ENCODE measurements at regions not wholly inside any gene's neighbourhood (a gene's known extent, or its start where the extent isn't known, plus 50 kb on each side); places are given as distances from the start of the nearest gene placed in this dataset.
"Not testable (repeated sequence)": the region's sequence is repeated elsewhere in the genome, so short reads cannot be mapped to it uniquely, and the experiment has no call there.

DNA sequence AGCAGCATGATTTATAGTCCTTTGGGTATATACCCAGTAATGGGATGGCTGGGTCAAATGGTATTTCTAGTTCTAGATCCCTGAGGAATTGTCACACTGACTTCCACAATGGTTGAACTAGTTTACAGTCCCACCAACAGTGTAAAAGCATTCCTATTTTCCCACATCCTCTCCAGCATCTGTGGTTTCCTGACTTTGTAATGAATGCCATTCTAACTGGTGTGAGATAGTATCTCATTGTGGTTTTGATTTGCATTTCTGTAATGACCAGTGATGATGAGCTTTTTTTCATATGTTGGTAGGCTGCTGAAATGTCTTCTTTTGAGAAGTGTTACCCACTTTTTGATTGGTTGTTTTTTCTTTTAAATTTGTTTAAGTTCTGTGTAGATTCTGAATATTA lies 245.2 kb downstream of the SYT10 start:
- not testable (repeated sequence) for DNase-seq (ENCODE audit: low read depth in 4 of 4, low spot score in 3 of 4)

DNA sequence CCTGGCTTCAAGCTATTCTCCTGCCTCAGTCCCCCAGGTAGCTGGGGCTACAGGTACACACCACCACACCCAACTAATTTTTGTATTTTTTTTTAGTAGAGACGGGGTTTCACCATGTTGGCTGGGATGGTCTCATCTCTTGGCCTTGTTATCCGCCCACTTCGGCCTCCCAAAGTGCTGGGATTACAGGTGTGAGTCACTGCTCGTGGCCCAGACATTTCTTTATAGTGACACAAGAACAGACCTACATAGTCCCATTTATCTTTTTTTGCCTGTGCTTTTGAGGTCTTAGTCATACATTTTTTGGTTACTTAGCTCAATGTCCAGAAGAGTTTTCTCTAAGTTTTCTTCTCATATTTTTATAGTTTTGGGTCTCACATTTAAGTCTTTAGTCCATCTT lies 247.4 kb downstream of the SYT10 start:
- DNase-seq (ENCODE audit: low read depth in 4 of 4, low spot score in 3 of 4), result no peak

DNA sequence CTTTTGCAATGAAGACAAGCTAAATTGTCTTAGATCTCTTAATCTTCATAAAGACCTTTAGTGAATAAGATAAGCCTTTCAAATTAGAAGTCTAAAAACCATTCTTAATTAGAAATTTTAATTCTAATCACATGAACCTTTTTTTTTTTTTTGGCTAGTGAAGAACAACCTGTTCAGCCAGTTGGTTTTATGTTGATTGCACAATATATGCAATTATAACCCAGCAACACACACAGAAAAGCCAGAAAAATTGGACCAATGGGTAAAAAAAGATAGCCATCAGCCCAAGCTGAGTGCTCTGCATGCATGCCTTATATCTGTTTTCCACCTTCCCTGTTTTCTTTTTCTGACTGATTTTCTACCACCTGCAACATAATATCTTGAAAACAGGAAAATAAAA lies 252.2 kb downstream of the SYT10 start:
- DNase-seq (ENCODE audit: low read depth in 4 of 4, low spot score in 3 of 4), result no peak

DNA sequence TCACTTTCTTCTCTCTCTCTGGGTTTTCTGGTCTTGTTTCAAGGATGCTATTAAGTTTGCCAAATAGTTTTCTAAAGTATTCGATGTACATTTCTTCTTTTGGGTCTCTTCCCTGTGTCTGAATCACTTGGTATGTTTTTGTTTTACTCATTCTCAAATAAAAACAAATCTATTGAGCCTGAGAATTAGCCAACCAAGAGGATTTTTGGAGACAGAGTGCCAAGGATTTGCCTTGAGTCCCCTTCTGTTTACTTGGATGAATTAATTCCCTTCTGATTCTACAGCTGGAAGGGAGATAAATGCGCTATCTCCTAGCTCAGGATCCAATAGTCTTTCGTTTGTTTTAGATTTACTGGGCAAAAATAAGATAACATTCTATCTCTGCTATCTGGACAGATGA lies 255.5 kb downstream of the SYT10 start:
- no peak for DNase-seq (ENCODE audit: low read depth in 4 of 4, low spot score in 3 of 4)

DNA sequence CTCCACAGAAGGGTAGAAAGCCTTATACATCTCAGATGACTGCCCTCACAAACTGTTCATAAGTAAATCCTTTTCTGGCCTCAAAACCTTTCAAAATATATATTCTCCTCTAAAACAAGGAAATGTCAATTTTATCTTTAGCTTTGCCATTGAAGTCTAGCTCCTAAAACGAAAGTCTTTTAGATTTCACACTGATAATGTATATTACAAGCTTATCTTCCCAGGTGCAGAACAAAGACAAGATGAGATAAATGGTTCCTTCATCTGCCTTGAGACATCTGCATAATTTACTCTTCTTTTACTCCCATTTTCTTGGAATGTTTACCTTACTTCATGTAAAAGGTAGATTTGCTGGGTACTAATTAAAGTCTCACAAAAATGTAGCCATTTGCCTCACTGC lies 257.1 kb downstream of the SYT10 start:
- no peak for DNase-seq (ENCODE audit: low read depth in 4 of 4, low spot score in 3 of 4)

- DNase-seq (ENCODE audit: low read depth in 4 of 4, low spot score in 3 of 4), result no peak
Measured at GRCh38 chr12:33180918-33181317, 258.7 kb downstream of the SYT10 start.

GRCh38 chr12:33166260-33166659 lies 269.7 kb upstream of the PKP2 start:
- not testable (repeated sequence) for DNase-seq (ENCODE audit: low read depth in 4 of 4, low spot score in 3 of 4)

DNA sequence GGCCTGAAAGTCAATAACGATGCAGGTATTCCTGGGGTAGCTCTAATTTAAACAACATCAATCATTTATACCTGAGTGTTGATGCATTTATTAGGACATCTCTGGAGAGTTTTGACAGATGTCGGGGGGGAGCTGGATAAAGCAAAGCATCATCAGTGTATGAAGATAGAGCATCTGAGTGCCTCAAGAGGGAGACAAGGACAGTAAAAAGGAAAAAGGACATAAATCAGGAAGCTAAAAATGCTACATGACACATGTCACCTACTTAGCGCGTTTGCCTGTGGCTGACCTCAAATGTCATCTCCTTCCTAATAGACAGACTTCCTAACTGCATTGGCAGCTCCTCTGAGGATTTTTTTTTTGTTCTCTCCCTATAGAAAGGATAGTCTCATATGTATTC lies 259.5 kb upstream of the PKP2 start:
- DNase-seq (ENCODE audit: low read depth in 4 of 4, low spot score in 3 of 4), result no peak

GRCh38 chr12:33147292-33147691 lies 250.7 kb upstream of the PKP2 start:
- DNase-seq (ENCODE audit: low read depth in 4 of 4, low spot score in 3 of 4), result not testable (repeated sequence)

DNA sequence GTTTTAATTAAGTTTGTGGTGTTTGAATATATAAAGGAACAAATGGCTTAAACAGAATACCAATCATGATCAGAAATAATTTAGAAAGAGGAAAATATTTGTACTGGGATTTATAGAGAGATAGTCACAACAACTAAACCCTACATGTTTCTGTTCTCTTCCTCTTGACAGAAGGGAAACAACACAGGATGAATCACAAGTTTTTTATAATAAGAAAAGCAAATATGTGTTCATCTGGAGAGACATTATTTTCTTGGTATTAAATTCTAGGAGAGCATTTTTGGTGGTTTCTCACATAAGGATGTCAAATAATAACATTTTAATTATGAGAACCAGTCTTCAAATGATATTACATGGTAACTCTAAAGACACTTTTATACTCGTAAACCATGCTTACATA lies 232.9 kb upstream of the PKP2 start:
- DNase-seq (ENCODE audit: low read depth in 4 of 4, low spot score in 3 of 4), result no peak

DNA sequence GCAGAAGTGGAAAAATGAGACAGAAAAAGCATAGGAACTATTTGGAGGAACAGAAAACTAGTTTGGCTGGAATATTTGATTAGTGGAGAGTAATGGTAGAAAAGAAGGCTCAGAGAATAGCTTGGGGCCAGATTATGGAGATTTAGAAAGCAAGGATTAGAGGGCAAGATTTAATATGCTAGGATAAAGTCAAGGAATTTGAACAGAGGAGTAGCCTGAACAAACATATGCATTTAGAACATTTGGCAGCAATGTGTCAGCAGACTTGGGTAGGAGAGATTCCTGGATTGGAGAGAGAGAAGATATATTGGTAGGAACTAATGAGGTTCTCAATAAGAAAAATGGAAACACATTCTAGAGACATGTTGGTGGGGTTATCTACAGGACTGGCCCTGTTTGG lies 229.2 kb upstream of the PKP2 start:
- DNase-seq (ENCODE audit: low read depth in 4 of 4, low spot score in 3 of 4), result no peak

DNA sequence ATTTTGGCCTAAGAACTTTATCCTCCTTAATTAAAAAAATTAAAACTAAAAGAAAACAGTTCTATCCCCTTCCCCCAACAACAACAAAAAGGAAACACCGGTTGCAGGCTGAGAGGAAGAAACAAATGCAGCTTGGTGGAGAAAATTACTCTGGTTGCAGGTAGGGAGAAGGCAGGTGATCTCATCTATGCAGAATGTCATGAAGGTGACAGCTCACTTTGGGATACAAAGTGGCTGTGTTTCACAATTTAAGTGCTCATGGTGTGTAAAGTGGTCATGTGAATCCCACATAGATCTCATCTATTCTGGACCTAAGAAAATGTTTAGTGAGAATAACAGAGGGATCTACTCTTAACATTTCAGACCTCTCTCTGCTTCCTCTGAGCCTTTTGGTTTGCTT lies 219.7 kb upstream of the PKP2 start:
- DNase-seq (ENCODE audit: low read depth in 4 of 4, low spot score in 3 of 4), result no peak

DNA sequence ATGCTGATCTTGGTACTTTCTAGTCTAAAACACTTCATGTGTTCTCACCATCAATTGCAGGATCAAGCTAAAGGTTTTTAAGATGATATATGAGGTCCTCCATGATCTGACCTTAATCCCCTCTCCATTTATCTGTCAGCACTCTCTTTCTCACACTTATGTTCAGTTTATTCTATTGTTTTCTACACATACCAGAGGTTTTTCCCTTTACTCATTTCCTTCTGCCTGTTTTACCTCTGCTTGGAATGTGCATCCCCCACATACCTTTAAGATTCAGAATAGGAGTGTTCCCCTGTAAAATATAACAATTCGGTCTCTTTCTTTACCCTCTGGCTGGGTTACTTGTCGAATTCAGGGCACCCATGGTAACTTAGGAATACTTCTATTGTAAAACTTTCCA lies 219.1 kb upstream of the PKP2 start:
- no peak for DNase-seq (ENCODE audit: low read depth in 4 of 4, low spot score in 3 of 4)

GRCh38 chr12:33111850-33112249 lies 215.3 kb upstream of the PKP2 start:
- no peak for DNase-seq (ENCODE audit: low read depth in 4 of 4, low spot score in 3 of 4)

DNA sequence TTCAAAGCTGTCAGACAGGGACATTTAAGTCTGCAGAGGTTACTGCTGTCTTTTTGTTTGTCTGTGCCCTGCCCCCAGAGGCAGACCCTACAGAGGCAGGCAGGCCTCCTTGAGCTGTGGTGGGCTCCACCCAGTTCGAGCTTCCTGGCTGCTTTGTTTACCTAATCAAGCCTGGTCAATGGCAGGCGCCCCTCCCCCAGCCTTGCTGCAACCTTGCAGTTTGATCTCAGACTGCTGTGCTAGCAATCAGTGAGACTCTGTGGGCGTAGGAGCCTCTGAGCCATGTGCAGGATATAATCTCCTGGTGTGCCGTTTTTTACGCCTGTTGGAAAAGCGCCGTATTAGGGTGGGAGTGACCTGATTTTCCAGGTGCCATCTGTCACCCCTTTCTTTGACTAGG lies 211.2 kb upstream of the PKP2 start:
- not testable (repeated sequence) for DNase-seq (ENCODE audit: low read depth in 4 of 4, low spot score in 3 of 4)

DNA sequence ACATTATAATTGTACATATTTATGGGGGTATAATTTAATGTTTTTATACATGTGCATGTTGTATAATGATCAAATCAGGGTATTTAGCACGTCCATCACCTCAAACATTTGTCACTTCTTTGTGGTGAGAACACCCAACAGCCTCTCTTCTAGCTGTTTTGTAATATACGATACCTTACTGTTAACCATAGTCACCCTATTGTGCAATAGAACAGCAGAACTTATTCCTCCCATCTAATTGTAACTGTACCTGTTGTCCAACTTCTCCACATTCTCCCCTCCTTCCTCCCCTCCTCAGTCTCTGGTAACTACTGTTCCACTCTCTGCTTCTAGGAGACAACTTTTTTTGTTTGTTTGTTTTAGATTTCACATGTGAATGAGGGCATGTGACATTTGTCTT lies 197.0 kb upstream of the PKP2 start:
- no peak for DNase-seq (ENCODE audit: low read depth in 4 of 4, low spot score in 3 of 4)

GRCh38 chr12:33087876-33088275 lies 191.3 kb upstream of the PKP2 start:
- not testable (repeated sequence) for DNase-seq (ENCODE audit: low read depth in 4 of 4, low spot score in 3 of 4)

GRCh38 chr12:33076401-33076800 lies 179.8 kb upstream of the PKP2 start:
- not testable (repeated sequence) for DNase-seq (ENCODE audit: low read depth in 4 of 4, low spot score in 3 of 4)

DNA sequence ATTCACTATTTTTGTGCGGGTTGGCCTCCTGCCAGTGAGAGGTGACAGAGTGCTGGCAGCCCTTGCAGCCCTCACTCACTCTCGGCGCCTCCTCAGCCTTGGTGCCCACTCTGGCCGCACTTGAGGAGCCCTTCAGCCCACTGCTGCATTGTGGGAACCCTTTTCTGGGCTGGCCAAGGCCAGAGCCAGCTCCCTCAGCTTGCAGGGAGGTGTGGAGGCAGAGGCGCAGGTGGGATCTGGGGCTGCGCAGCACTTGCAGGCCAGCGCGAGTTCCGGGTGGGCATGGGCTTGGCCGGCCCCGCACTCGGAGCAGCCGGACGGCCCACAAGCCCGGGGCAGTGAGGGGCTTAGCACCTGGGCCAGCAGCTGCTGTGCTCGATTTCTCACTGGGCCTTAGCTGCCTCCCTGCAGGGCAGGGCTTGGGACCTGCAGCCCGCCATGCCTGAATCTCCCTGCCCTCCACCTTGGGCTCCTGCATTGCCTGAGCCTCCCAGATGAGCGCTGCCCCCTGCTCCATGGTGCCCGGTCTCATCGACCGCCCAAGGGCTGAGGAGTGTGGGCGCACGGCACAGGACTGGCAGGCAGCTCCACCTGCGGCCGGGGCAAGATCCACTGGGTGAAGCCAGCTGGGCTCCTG lies 178.7 kb upstream of the PKP2 start:
- DNase-seq (ENCODE audit: low read depth in 4 of 4, low spot score in 3 of 4), result not testable (repeated sequence)

- DNase-seq (ENCODE audit: low read depth in 4 of 4, low spot score in 3 of 4), result no peak
Measured at GRCh38 chr12:33061844-33062243, 165.3 kb upstream of the PKP2 start.

DNA sequence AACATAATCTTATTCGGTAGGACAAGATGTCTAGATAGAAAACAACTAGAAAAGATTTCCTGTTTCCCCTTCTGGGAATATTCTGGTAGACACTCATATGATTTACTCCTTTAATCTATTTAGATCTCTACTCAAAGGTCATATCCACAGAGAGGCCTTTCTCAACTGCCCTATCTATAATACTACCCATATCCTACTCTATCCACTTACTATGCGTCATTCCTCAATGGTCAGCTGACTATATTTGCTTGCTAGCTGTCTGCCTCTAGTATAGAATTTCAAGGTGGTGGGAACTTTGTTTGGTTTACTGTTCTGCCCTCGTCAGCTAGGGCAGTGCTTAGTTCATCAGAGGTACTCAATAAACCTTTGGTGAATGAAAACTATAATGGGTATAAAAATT lies 157.8 kb upstream of the PKP2 start:
- DNase-seq (ENCODE audit: low read depth in 4 of 4, low spot score in 3 of 4), result no peak

DNA sequence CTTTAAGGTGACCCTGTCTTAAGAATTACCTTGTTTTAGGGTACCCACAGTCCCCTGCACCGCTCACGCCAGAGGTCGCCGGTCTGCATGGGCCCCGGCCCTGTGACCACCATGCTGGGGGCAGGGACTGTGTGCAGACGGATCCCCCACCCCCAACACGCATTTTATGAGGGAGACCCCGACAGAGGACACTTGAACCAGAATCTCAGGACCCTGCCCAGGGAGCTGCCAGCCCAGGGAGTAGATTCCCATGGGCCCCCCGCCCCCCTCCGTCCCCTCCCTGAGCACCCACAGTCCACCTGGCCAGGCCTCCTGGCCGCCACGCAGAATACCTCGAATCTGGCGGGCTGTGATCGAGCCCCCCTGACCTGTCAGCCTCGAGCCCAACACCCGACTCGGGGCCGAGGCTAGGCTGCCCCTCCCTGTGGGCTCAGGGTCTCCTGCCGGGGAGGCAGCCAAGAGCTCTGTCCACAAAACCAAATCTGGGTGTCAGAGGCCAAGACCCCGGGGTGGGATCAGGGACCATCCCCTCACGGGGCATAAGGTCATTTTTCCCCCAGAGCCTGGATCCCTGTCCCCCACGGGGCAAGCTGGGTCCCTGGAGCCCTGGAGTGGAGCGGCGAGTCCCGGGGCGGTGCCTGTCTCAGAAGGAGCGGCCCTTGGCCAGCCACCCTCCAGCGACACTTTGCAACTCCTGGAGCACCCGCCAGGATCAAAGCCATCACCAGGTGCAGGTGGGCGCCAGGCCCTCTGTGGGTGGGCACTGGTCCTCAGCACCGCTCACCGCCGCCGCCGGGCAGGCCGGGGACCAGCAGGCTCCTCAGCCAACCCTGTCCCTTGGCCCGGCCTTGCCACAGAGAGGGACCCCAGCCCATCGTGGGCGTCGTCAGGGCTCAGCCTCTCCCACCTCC lies 155.8 kb upstream of the PKP2 start:
- no peak for DNase-seq (ENCODE audit: low read depth in 4 of 4, low spot score in 3 of 4)

All from left renal pelvis (tissue), 4 donors.